GM18508 (cell line): ENCODE measurements at regions not wholly inside any gene's neighbourhood (a gene's known extent, or its start where the extent isn't known, plus 50 kb on each side); places are given as distances from the start of the nearest gene placed in this dataset.
"Not testable (repeated sequence)": the region's sequence is repeated elsewhere in the genome, so short reads cannot be mapped to it uniquely, and the experiment has no call there.

Experiments
- ATAC-seq: cut with Tn5 transposase; IDR thresholded peaks from one replicate; pipeline ENCODE4 v1.9.1; 2021; ENCODE audit warnings: moderate number of reproducible peaks; ENCODE audit not compliant: insufficient read depth, unreplicated experiment

GRCh38 chr12:115385141-115385540 is 701.2 kb upstream of the TBX3 start:
- ATAC-seq = no peak

- ATAC-seq = no peak
Measured at GRCh38 chr12:115384391-115384790, 700.4 kb upstream of the TBX3 start.

- no peak for ATAC-seq
Measured at GRCh38 chr12:115383668-115384067, 699.7 kb upstream of the TBX3 start.

GRCh38 chr12:115382681-115383080 is 698.7 kb upstream of the TBX3 start:
- no peak for ATAC-seq

- ATAC-seq = no peak
Measured at GRCh38 chr12:115380546-115381120, 696.7 kb upstream of the TBX3 start.

GRCh38 chr12:115378291-115378690 is 694.3 kb upstream of the TBX3 start:
- ATAC-seq = no peak

- ATAC-seq = no peak
Measured at GRCh38 chr12:115377779-115378178, 693.8 kb upstream of the TBX3 start.

GRCh38 chr12:115377230-115377629 is 693.3 kb upstream of the TBX3 start:
- no peak for ATAC-seq

- ATAC-seq = peak; percentile 95
Measured at GRCh38 chr12:115375186-115375991, 691.4 kb upstream of the TBX3 start.

GRCh38 chr12:115374480-115375185 is 690.7 kb upstream of the TBX3 start:
- no peak for ATAC-seq

- no peak for ATAC-seq
Measured at GRCh38 chr12:115371711-115372110, 687.7 kb upstream of the TBX3 start.

GRCh38 chr12:115370650-115371049 is 686.7 kb upstream of the TBX3 start:
- ATAC-seq = no peak

GRCh38 chr12:115370207-115370606 is 686.2 kb upstream of the TBX3 start:
- ATAC-seq = no peak

- not testable (repeated sequence) for ATAC-seq
Measured at GRCh38 chr12:115366277-115366676, 682.3 kb upstream of the TBX3 start.

GRCh38 chr12:115365765-115366164 is 681.8 kb upstream of the TBX3 start:
- not testable (repeated sequence) for ATAC-seq

GRCh38 chr12:115364921-115365320 is 680.9 kb upstream of the TBX3 start:
- ATAC-seq = no peak

- no peak for ATAC-seq
Measured at GRCh38 chr12:115362339-115362976, 678.5 kb upstream of the TBX3 start.

GRCh38 chr12:115357681-115358080 is 673.7 kb upstream of the TBX3 start:
- ATAC-seq = no peak

- no peak for ATAC-seq
Measured at GRCh38 chr12:115355301-115355700, 671.3 kb upstream of the TBX3 start.

- ATAC-seq = no peak
Measured at GRCh38 chr12:115354007-115354890, 670.3 kb upstream of the TBX3 start.
